ENCODE measurements at regions not wholly inside any gene's neighbourhood (a gene's known extent, or its start where the extent isn't known, plus 50 kb on each side); places are given as distances from the start of the nearest gene placed in this dataset.
A peak's percentile ranks its signal among the peaks of the same experiment; 100 is the strongest.

GRCh38 chr1:221188458-221188857, 309.2 kb downstream of the HLX start:
- Histone ChIP-seq H3K79me2 (ENCODE audit: insufficient read depth, low read length) (no peaks in the 10 kb centered on the region), H3K9me3 (ENCODE audit: low read length) (no peaks in the 10 kb centered on the region), H4K20me1 (ENCODE audit: insufficient read depth, low read length) (no peaks in the 10 kb centered on the region), H2AFZ (ENCODE audit: low read length) (no peak overlapping the region), H3K4me2 (ENCODE audit: low read depth, low read length) (no peak overlapping the region), H3K27ac (ENCODE audit: extremely low read length, insufficient read depth, low read length) (no peak overlapping the region), H3K4me1 (ENCODE audit: insufficient read depth, low read length) (no peaks in the 10 kb centered on the region), H3K4me3 (replicated peaks in 1 of 3; ENCODE audit: insufficient read depth in 1 of 3, low read depth in 2 of 3, low read length in 3 of 3) (no peak overlapping the region), H3K36me3 (replicated peaks in 1 of 2; ENCODE audit: control insufficient read depth in 1 of 2, insufficient read depth in 2 of 2, low read length in 2 of 2) (no peaks in the 10 kb centered on the region), H3K27me3 (ENCODE audit: control insufficient read depth in 1 of 2, insufficient read depth in 2 of 2, low read length in 2 of 2) (no peaks in the 10 kb centered on the region), H3K9ac (ENCODE audit: insufficient read depth, low read depth, low read length) (no peak overlapping the region)
- TF ChIP-seq SMAD1 (CRISPR knock-in tag; IDR thresholded peaks at IDR 0.05; ENCODE audit: borderline replicate concordance, low read depth) (no peak), CEBPB (IDR thresholded peaks at IDR 0.05; ENCODE audit: borderline replicate concordance, low read depth, low read length) (peak; percentile 30; the same call in 1 of the 2 replicates), TEF (CRISPR knock-in tag; IDR thresholded peaks at IDR 0.05) (no peak), MLLT10 (CRISPR knock-in tag; IDR thresholded peaks at IDR 0.05) (no peak), REPIN1 (CRISPR knock-in tag; IDR thresholded peaks at IDR 0.05; ENCODE audit: borderline replicate concordance, low read depth) (no peak)
- FAIRE-seq, result no peak
- intact Hi-C loops (cut with micrococcal nuclease; ENCODE audit: unreplicated experiment), result no loop called here
- BruUV-seq (replicated peaks), result no TSS peak
- CTCF ChIA-PET (ENCODE audit: low intra/inter-chr PET ratio, low total read pairs), result no interaction called here
- no peak for ATAC-seq
- DNase-seq (ENCODE audit: low spot score), result no peak
- in situ Hi-C loops (cut with HindIII; ENCODE audit: extremely low pct_ligation_motif_present, low pct_unique_long_range_greater_than_20kb), result no loop called here
- POLR2A ChIA-PET, result no interaction called here
- 35% methylated on average over 3 of the region's 3 CpGs for WGBS (ENCODE audit: low lambda C conversion rate)

- Histone ChIP-seq H3K4me1 (ENCODE audit: insufficient read depth, low read length) (no peaks in the 10 kb centered on the region), H2AFZ (ENCODE audit: low read length) (no peak overlapping the region), H3K4me2 (ENCODE audit: low read depth, low read length) (no peak overlapping the region), H3K36me3 (replicated peaks in 1 of 2; ENCODE audit: control insufficient read depth in 1 of 2, insufficient read depth in 2 of 2, low read length in 2 of 2) (no peaks in the 10 kb centered on the region), H3K9me3 (ENCODE audit: low read length) (no peaks in the 10 kb centered on the region), H3K27ac (ENCODE audit: extremely low read length, insufficient read depth, low read length) (no peak overlapping the region), H4K20me1 (ENCODE audit: insufficient read depth, low read length) (no peaks in the 10 kb centered on the region), H3K27me3 (ENCODE audit: control insufficient read depth in 1 of 2, insufficient read depth in 2 of 2, low read length in 2 of 2) (no peaks in the 10 kb centered on the region), H3K79me2 (ENCODE audit: insufficient read depth, low read length) (no peaks in the 10 kb centered on the region), H3K9ac (ENCODE audit: insufficient read depth, low read depth, low read length) (no peak overlapping the region), H3K4me3 (replicated peaks in 1 of 3; ENCODE audit: insufficient read depth in 1 of 3, low read depth in 2 of 3, low read length in 3 of 3) (no peak overlapping the region)
- DNase-seq (ENCODE audit: low spot score), result no peak
- FAIRE-seq, result no peak
- CTCF ChIA-PET (ENCODE audit: low intra/inter-chr PET ratio, low total read pairs), result no interaction called here
- ATAC-seq, result no peak
- no TSS peak for BruUV-seq (replicated peaks)
- WGBS (ENCODE audit: low lambda C conversion rate), result 2% methylated on average over 2 of the region's 2 CpGs
- POLR2A ChIA-PET, result no interaction called here
- intact Hi-C loops (cut with micrococcal nuclease; ENCODE audit: unreplicated experiment), result no loop called here
- in situ Hi-C loops (cut with HindIII; ENCODE audit: extremely low pct_ligation_motif_present, low pct_unique_long_range_greater_than_20kb), result no loop called here
- TF ChIP-seq, protein P1, sequence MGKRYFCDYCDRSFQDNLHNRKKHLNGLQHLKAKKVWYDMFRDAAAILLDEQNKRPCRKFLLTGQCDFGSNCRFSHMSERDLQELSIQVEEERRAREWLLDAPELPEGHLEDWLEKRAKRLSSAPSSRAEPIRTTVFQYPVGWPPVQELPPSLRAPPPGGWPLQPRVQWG (CRISPR knock-in tag; IDR thresholded peaks at IDR 0.05; ENCODE audit: borderline replicate concordance, low read depth), result no peak
- no peak for TF ChIP-seq DNMT3B (CRISPR knock-in tag; conservative IDR thresholded peaks at IDR 0.05)
- TF ChIP-seq PCBP1 (IDR thresholded peaks at IDR 0.05; ENCODE audit: borderline replicate concordance, low read depth, low read length), result no peak
- no peak for TF ChIP-seq CBX1 (IDR thresholded peaks at IDR 0.05; ENCODE audit: low read depth)
- no peak for TF ChIP-seq SOX13 (IDR thresholded peaks at IDR 0.05)
- no peak for TF ChIP-seq SOX13 (CRISPR knock-in tag; conservative IDR thresholded peaks at IDR 0.05 in 1 of 2, IDR thresholded peaks at IDR 0.05 in 1 of 2)
- TF ChIP-seq, protein P2, sequence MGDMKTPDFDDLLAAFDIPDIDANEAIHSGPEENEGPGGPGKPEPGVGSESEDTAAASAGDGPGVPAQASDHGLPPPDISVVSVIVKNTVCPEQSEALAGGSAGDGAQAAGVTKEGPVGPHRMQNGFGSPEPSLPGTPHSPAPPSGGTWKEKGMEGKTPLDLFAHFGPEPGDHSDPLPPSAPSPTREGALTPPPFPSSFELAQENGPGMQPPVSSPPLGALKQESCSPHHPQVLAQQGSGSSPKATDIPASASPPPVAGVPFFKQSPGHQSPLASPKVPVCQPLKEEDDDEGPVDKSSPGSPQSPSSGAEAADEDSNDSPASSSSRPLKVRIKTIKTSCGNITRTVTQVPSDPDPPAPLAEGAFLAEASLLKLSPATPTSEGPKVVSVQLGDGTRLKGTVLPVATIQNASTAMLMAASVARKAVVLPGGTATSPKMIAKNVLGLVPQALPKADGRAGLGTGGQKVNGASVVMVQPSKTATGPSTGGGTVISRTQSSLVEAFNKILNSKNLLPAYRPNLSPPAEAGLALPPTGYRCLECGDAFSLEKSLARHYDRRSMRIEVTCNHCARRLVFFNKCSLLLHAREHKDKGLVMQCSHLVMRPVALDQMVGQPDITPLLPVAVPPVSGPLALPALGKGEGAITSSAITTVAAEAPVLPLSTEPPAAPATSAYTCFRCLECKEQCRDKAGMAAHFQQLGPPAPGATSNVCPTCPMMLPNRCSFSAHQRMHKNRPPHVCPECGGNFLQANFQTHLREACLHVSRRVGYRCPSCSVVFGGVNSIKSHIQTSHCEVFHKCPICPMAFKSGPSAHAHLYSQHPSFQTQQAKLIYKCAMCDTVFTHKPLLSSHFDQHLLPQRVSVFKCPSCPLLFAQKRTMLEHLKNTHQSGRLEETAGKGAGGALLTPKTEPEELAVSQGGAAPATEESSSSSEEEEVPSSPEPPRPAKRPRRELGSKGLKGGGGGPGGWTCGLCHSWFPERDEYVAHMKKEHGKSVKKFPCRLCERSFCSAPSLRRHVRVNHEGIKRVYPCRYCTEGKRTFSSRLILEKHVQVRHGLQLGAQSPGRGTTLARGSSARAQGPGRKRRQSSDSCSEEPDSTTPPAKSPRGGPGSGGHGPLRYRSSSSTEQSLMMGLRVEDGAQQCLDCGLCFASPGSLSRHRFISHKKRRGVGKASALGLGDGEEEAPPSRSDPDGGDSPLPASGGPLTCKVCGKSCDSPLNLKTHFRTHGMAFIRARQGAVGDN (CRISPR knock-in tag; IDR thresholded peaks at IDR 0.05), result no peak
- no peak for TF ChIP-seq GMEB1 (CRISPR knock-in tag; IDR thresholded peaks at IDR 0.05; ENCODE audit: borderline replicate concordance)
Observed at GRCh38 chr1:221190249-221190648, 311.0 kb downstream of the HLX start.

Measured in HepG2 (cell line).